Dedifferentiated amniotic fluid mesenchymal stem cell (primary cell): ENCODE measurements at regions not wholly inside any gene's neighbourhood (a gene's known extent, or its start where the extent isn't known, plus 50 kb on each side); places are given as distances from the start of the nearest gene placed in this dataset.
"Not testable (repeated sequence)": the region's sequence is repeated elsewhere in the genome, so short reads cannot be mapped to it uniquely, and the experiment has no call there.

Experiments
- DNase-seq: peaks from one replicate; pipeline ENCODE4 v3.0.0-alpha.2; 2016; ENCODE audit errors: extremely low spot score

GRCh38 chr9:36521148-36521547 is 51.5 kb upstream of the MELK start:
- DNase-seq, result no peak

GRCh38 chr9:36517131-36517530 is 55.6 kb upstream of the MELK start:
- no peak for DNase-seq

GRCh38 chr9:36504156-36504555 is 68.5 kb upstream of the MELK start:
- no peak for DNase-seq

- no peak for DNase-seq
These were observed 69.3 kb upstream of the MELK start for GRCh38 chr9:36503172-36504088.

GRCh38 chr9:36501727-36502126 is 71.0 kb upstream of the MELK start:
- DNase-seq, result no peak

GRCh38 chr9:36500931-36501330 is 71.8 kb upstream of the MELK start:
- not testable (repeated sequence) for DNase-seq

- no peak for DNase-seq
These were observed 73.4 kb upstream of the MELK start for GRCh38 chr9:36499174-36499890.

GRCh38 chr9:36493564-36493963 is 79.1 kb upstream of the MELK start:
- not testable (repeated sequence) for DNase-seq

GRCh38 chr9:36492865-36493264 is 79.8 kb upstream of the MELK start:
- no peak for DNase-seq

- DNase-seq, result no peak
These were observed 83.2 kb upstream of the MELK start for GRCh38 chr9:36489453-36489852.

- DNase-seq, result no peak
These were observed 84.3 kb upstream of the MELK start for GRCh38 chr9:36488389-36488756.

- DNase-seq, result peak; percentile 80
These were observed 85.0 kb upstream of the MELK start for GRCh38 chr9:36487482-36488388.

GRCh38 chr9:36486933-36487481 is 85.7 kb upstream of the MELK start:
- DNase-seq, result no peak

GRCh38 chr9:36486329-36486932 is 86.3 kb upstream of the MELK start:
- DNase-seq, result no peak

- no peak for DNase-seq
These were observed 85.7 kb upstream of the RNF38 start for GRCh38 chr9:36485647-36486328.

GRCh38 chr9:36484124-36484523 is 84.1 kb upstream of the RNF38 start:
- DNase-seq, result no peak

- no peak for DNase-seq
These were observed 79.0 kb upstream of the RNF38 start for GRCh38 chr9:36479101-36479500.

GRCh38 chr9:36471359-36471758 is 71.3 kb upstream of the RNF38 start:
- no peak for DNase-seq

- DNase-seq, result peak; percentile 59
These were observed 70.7 kb upstream of the RNF38 start for GRCh38 chr9:36470643-36471290.

GRCh38 chr9:36463467-36463866 is 63.4 kb upstream of the RNF38 start:
- no peak for DNase-seq
